ENCODE measurements at regions not wholly inside any gene's neighbourhood (a gene's known extent, or its start where the extent isn't known, plus 50 kb on each side); places are given as distances from the start of the nearest gene placed in this dataset.

GRCh38 chr18:47746615-47747014 is 183.8 kb downstream of the SMAD2 start:
- no peak for DNase-seq (ENCODE audit: low read depth)
- no peak overlapping the region for H3K4me3 ChIP-seq (ENCODE audit: low read depth, low read length)
- TF ChIP-seq MAX (IDR thresholded peaks at IDR 0.05; ENCODE audit: low read depth, low read length) (no peak), MYC (IDR thresholded peaks at IDR 0.05; ENCODE audit: low read depth, low read length) (no peak), POLR2A (IDR thresholded peaks at IDR 0.05; ENCODE audit: extremely low read depth, insufficient read length) (no peak), CTCF (IDR thresholded peaks at IDR 0.05; ENCODE audit: low read depth, low read length) (no peak)

- H3K4me3 ChIP-seq (ENCODE audit: low read depth, low read length): no peak overlapping the region
- DNase-seq (ENCODE audit: low read depth): no peak
- TF ChIP-seq MYC (IDR thresholded peaks at IDR 0.05; ENCODE audit: low read depth, low read length) (no peak), CTCF (IDR thresholded peaks at IDR 0.05; ENCODE audit: low read depth, low read length) (no peak)
Observed at GRCh38 chr18:47745227-47745626, 185.2 kb downstream of the SMAD2 start.

- DNase-seq (ENCODE audit: low read depth): no peak
- no peak overlapping the region for H3K4me3 ChIP-seq (ENCODE audit: low read depth, low read length)
- TF ChIP-seq POLR2A (IDR thresholded peaks at IDR 0.05; ENCODE audit: extremely low read depth, insufficient read length): no peak
- TF ChIP-seq MAX (IDR thresholded peaks at IDR 0.05; ENCODE audit: low read depth, low read length): no peak
- TF ChIP-seq MYC (IDR thresholded peaks at IDR 0.05; ENCODE audit: low read depth, low read length): no peak
- no peak for TF ChIP-seq CTCF (IDR thresholded peaks at IDR 0.05; ENCODE audit: low read depth, low read length)
Observed at GRCh38 chr18:47737956-47738355, 192.5 kb downstream of the SMAD2 start.

GRCh38 chr18:47737198-47737830 is 193.1 kb downstream of the SMAD2 start:
- no peak overlapping the region for H3K4me3 ChIP-seq (ENCODE audit: low read depth, low read length)
- TF ChIP-seq MYC (IDR thresholded peaks at IDR 0.05; ENCODE audit: low read depth, low read length): no peak
- no peak for TF ChIP-seq POLR2A (IDR thresholded peaks at IDR 0.05; ENCODE audit: extremely low read depth, insufficient read length)
- no peak for TF ChIP-seq CTCF (IDR thresholded peaks at IDR 0.05; ENCODE audit: low read depth, low read length)
- no peak for TF ChIP-seq MAX (IDR thresholded peaks at IDR 0.05; ENCODE audit: low read depth, low read length)
- no peak for DNase-seq (ENCODE audit: low read depth)

GRCh38 chr18:47736376-47737140 is 193.9 kb downstream of the SMAD2 start:
- TF ChIP-seq POLR2A (IDR thresholded peaks at IDR 0.05; ENCODE audit: extremely low read depth, insufficient read length): no peak
- no peak for TF ChIP-seq MYC (IDR thresholded peaks at IDR 0.05; ENCODE audit: low read depth, low read length)
- no peak for TF ChIP-seq CTCF (IDR thresholded peaks at IDR 0.05; ENCODE audit: low read depth, low read length)
- TF ChIP-seq MAX (IDR thresholded peaks at IDR 0.05; ENCODE audit: low read depth, low read length): no peak
- H3K4me3 ChIP-seq (ENCODE audit: low read depth, low read length): no peak overlapping the region
- DNase-seq (ENCODE audit: low read depth): no peak
